H1 (cell line): ENCODE measurements at regions not wholly inside any gene's neighbourhood (a gene's known extent, or its start where the extent isn't known, plus 50 kb on each side); places are given as distances from the start of the nearest gene placed in this dataset.

Experiments
- CTCF ChIA-PET: fragments of 300-600 bp; sonication (Branson Sonifier 250); formaldehyde crosslinking; loops from one replicate; lab custom pipeline; 2021; ENCODE audit not compliant: partially characterized antibody; lab: Charles Lee
- POLR2A ChIA-PET: fragments of 300-600 bp; sonication (Branson Sonifier 250); formaldehyde crosslinking; loops from one replicate; lab custom pipeline; 2021; ENCODE audit warnings: inconsistent platforms; ENCODE audit not compliant: partially characterized antibody; lab: Charles Lee
- DNase-seq, 2 experiments: peaks; one replicate each; pipeline versions ENCODE4 v3.0.0 to v3.0.0-alpha.2; 2010 to 2022; ENCODE audit warnings: low spot score in 2 of 2, low read depth in 1 of 2, mixed read lengths in 1 of 2
- FAIRE-seq: peaks from 2 replicates; lab custom pipeline; 2011; peaks lifted over from hg19 to GRCh38; lab: Jason Lieb, UNC
- H2AFZ ChIP-seq: 2 replicates; pipeline ENCODE4 v1.8.1; 2012; ENCODE audit warnings: low read length, inconsistent platforms
- H2AK5ac ChIP-seq: 2 replicates; pipeline ENCODE4 v1.6.1; 2013; ENCODE audit warnings: low read depth, low read length
- H2BK120ac ChIP-seq: replicated peaks from 2 replicates; pipeline ENCODE3; 2013; ENCODE audit warnings: low read depth, low read length, inconsistent platforms
- H2BK12ac ChIP-seq: 2 replicates; pipeline ENCODE4 v1.6.1; 2013; ENCODE audit warnings: low read depth, low read length
- H2BK15ac ChIP-seq: 2 replicates; pipeline ENCODE4 v1.6.1; 2013; ENCODE audit warnings: low read length
- H2BK20ac ChIP-seq: 2 replicates; pipeline ENCODE4 v1.6.1; 2013; ENCODE audit warnings: low read length
- H2BK5ac ChIP-seq: 2 replicates; pipeline ENCODE4 v1.6.1; 2013; ENCODE audit warnings: low read depth, low read length
- H3K14ac ChIP-seq: 2 replicates; pipeline ENCODE4 v1.6.1; 2013; ENCODE audit warnings: inconsistent platforms; ENCODE audit not compliant: insufficient read length
- H3K18ac ChIP-seq: 2 replicates; pipeline ENCODE4 v1.6.1; 2013; ENCODE audit warnings: low read length; ENCODE audit errors: extremely low read depth
- H3K23ac ChIP-seq: 2 replicates; pipeline ENCODE4 v1.6.1; 2013; ENCODE audit warnings: inconsistent platforms; ENCODE audit not compliant: insufficient read length
- H3K23me2 ChIP-seq: 2 replicates; pipeline ENCODE4 v1.6.1; 2013; ENCODE audit warnings: low read depth, low read length
- H3K27ac ChIP-seq: 2 replicates; pipeline ENCODE4 v1.6.1; 2011; ENCODE audit warnings: low read depth, low read length, inconsistent platforms
- H3K27me3 ChIP-seq, 4 experiments: replicated peaks in 1 of 4; 1 replicate in 1 of 4; 2 replicates in 3 of 4; pipeline versions ENCODE4 v1.6.1 to v1.8.1; 2011 to 2013; ENCODE audit warnings: low read length in 3 of 4, mild to moderate bottlenecking in 3 of 4, inconsistent platforms in 2 of 4, mixed read lengths in 2 of 4, moderate library complexity in 1 of 4; ENCODE audit not compliant: control insufficient read depth in 3 of 4, insufficient read depth in 3 of 4; ENCODE audit errors: extremely low read depth in 1 of 4
- H3K36me3 ChIP-seq, 4 experiments: 2 replicates each; pipeline versions ENCODE4 v1.6.1 to v1.8.1; 2011 to 2013; ENCODE audit warnings: mild to moderate bottlenecking in 4 of 4, low read length in 3 of 4, moderate library complexity in 2 of 4, control low read depth in 1 of 4, inconsistent platforms in 1 of 4; ENCODE audit not compliant: insufficient read depth in 4 of 4, control insufficient read depth in 2 of 4
- H3K4ac ChIP-seq: replicated peaks from 2 replicates; pipeline ENCODE3; 2013; ENCODE audit warnings: low read length, low read depth, mixed read lengths, inconsistent platforms; ENCODE audit not compliant: insufficient read length
- H3K4me1 ChIP-seq, 4 experiments: replicated peaks in 1 of 4; 1 replicate in 1 of 4; 2 replicates in 3 of 4; pipeline versions ENCODE4 v1.6.1 to v1.8.1; 2011 to 2013; ENCODE audit warnings: low read length in 3 of 4, inconsistent platforms in 2 of 4, mixed read lengths in 1 of 4; ENCODE audit not compliant: insufficient read depth in 4 of 4, control insufficient read depth in 3 of 4
- H3K4me2 ChIP-seq, 2 experiments: 2 replicates each; pipeline versions ENCODE4 v1.6.1 to v1.8.1; 2011 to 2013; ENCODE audit warnings: low read depth in 2 of 2, low read length in 2 of 2, control low read depth in 1 of 2, inconsistent platforms in 1 of 2, mild to moderate bottlenecking in 1 of 2; ENCODE audit not compliant: insufficient read depth in 1 of 2
- H3K4me3 ChIP-seq, 4 experiments: fragments of 200-600, 300-600 bp in 1 of 4; sonication (generic), shearing (Covaris generic), sonication (Bioruptor Twin) in 1 of 4; 2 replicates each; pipeline versions ENCODE4 v1.5.1 to v1.8.1; 2011 to 2016; ENCODE audit warnings: low read length in 4 of 4, low read depth in 3 of 4, control low read depth in 2 of 4, inconsistent platforms in 2 of 4, mild to moderate bottlenecking in 2 of 4, mixed read lengths in 1 of 4, moderate library complexity in 1 of 4; ENCODE audit not compliant: insufficient read depth in 2 of 4; ENCODE audit errors: extremely low read depth in 1 of 4
- H3K56ac ChIP-seq: replicated peaks from 2 replicates; pipeline ENCODE3; 2013; ENCODE audit warnings: low read depth, mild to moderate bottlenecking, mixed read lengths, low read length, inconsistent platforms; ENCODE audit not compliant: insufficient read length
- H3K79me1 ChIP-seq: 2 replicates; pipeline ENCODE4 v1.6.1; 2013; ENCODE audit warnings: low read depth, low read length, control low read depth
- H3K79me2 ChIP-seq, 2 experiments: 2 replicates each; pipeline versions ENCODE4 v1.6.1 to v1.8.1; 2012 to 2013; ENCODE audit warnings: low read length in 2 of 2, mild to moderate bottlenecking in 2 of 2, inconsistent platforms in 1 of 2; ENCODE audit not compliant: insufficient read depth in 2 of 2, control insufficient read depth in 1 of 2
- H3K9ac ChIP-seq, 4 experiments: replicated peaks in 1 of 4; 1 replicate in 1 of 4; 2 replicates in 3 of 4; pipeline versions ENCODE4 v1.6.1 to v1.8.1; 2011 to 2013; ENCODE audit warnings: low read depth in 3 of 4, low read length in 3 of 4, control low read depth in 2 of 4, mild to moderate bottlenecking in 2 of 4, moderate library complexity in 2 of 4, inconsistent platforms in 1 of 4; ENCODE audit errors: extremely low read depth in 1 of 4
- H3K9me3 ChIP-seq, 2 experiments: 2 replicates each; pipeline versions ENCODE4 v1.6.1 to v1.8.1; 2012 to 2013; ENCODE audit warnings: mild to moderate bottlenecking in 2 of 2, moderate library complexity in 2 of 2, control low read depth in 1 of 2, inconsistent platforms in 1 of 2, low read depth in 1 of 2, low read length in 1 of 2, mixed read lengths in 1 of 2; ENCODE audit not compliant: insufficient read depth in 2 of 2
- H4K20me1 ChIP-seq, 2 experiments: replicated peaks in 1 of 2; 2 replicates each; pipeline versions ENCODE3 to v1.8.1; 2011 to 2013; ENCODE audit warnings: inconsistent platforms in 2 of 2, low read length in 2 of 2, mild to moderate bottlenecking in 1 of 2; ENCODE audit not compliant: insufficient read depth in 2 of 2, control insufficient read depth in 1 of 2
- H4K5ac ChIP-seq: 2 replicates; pipeline ENCODE4 v1.6.1; 2013; ENCODE audit warnings: low read length, low read depth, mixed read lengths, inconsistent platforms; ENCODE audit not compliant: insufficient read length
- H4K8ac ChIP-seq: 2 replicates; pipeline ENCODE4 v1.8.0; 2013; ENCODE audit warnings: mild to moderate bottlenecking, moderate library complexity, low read length, inconsistent platforms; ENCODE audit not compliant: insufficient read depth; ENCODE audit errors: extremely low read depth
- H4K91ac ChIP-seq: replicated peaks from 2 replicates; pipeline ENCODE3; 2013; ENCODE audit warnings: low read length, mixed read lengths, inconsistent platforms; ENCODE audit not compliant: insufficient read length
- CBX5 ChIP-seq: fragments of 300-800, 300-1000 bp; sonication (generic); IDR thresholded peaks from 2 replicates; pipeline ENCODE4 v1.7.1; 2016; ENCODE audit warnings: antibody characterized with exemption, low read length, low read depth
- CHD1 ChIP-seq: IDR thresholded peaks from 2 replicates; pipeline ENCODE4 v1.6.1; 2012; ENCODE audit warnings: low read depth, low read length, improper control_type of control experiment
- CHD2 ChIP-seq: IDR thresholded peaks from 2 replicates; pipeline ENCODE4 v1.6.1; 2012; ENCODE audit warnings: low read length, improper control_type of control experiment
- JUN ChIP-seq: IDR thresholded peaks from 2 replicates; pipeline ENCODE4 v1.6.1; 2011; ENCODE audit warnings: low read depth, mild to moderate bottlenecking, improper control_type of control experiment, low read length
- NRF1 ChIP-seq: IDR thresholded peaks from 2 replicates; pipeline ENCODE4 v1.6.1; 2011; ENCODE audit warnings: mild to moderate bottlenecking, low read depth, low read length, improper control_type of control experiment
- RAD21 ChIP-seq, 2 experiments: IDR thresholded peaks in 1 of 2; conservative IDR thresholded peaks in 1 of 2; 2 replicates each; pipeline ENCODE4 v1.6.1; 2011; ENCODE audit warnings: low read depth in 2 of 2, low read length in 2 of 2, improper control_type of control experiment in 1 of 2, inconsistent platforms in 1 of 2, mild to moderate bottlenecking in 1 of 2, moderate library complexity in 1 of 2
- TCF12 ChIP-seq: IDR thresholded peaks from 2 replicates; pipeline ENCODE4 v1.6.1; 2011; ENCODE audit warnings: low read depth, mild to moderate bottlenecking, low read length
- TF ChIP-seq, protein P1 (sequence below): IDR thresholded peaks from 2 replicates; pipeline ENCODE4 v1.6.1; 2011; ENCODE audit warnings: low read length, improper control_type of control experiment
- TF ChIP-seq, protein P2 (sequence below): IDR thresholded peaks from 2 replicates; pipeline ENCODE4 v1.6.1; 2012; ENCODE audit warnings: low read length, inconsistent platforms
- TF ChIP-seq, protein P3 (sequence below): IDR thresholded peaks from 2 replicates; pipeline ENCODE4 v1.6.1; 2012; ENCODE audit warnings: inconsistent platforms

DNA sequence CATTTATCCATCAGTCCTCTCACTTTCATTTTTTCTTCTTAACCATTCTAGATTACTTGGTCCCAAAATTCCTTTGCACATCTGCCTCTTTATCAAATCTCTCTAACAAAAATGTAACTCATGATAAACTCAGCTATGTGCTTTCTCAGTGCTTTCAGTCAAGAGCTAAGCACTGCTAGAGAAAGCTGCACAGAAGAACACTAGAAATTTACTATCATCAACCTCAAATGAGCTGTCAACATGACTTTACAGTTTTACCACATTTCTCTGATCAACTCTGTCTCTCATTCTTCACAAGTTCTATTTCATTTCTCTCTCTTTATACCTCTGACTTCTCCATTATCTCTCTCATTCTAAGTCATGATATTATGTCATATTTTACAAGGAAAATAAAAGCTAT lies 54.2 kb upstream of the PRKACB start:
- H3K4me1 ChIP-seq: no peaks in the 10 kb centered on the region; a peak in 1 of 7 replicates
- H3K56ac ChIP-seq: no peak overlapping the region
- no peaks in the 10 kb centered on the region for H3K36me3 ChIP-seq
- H3K79me2 ChIP-seq: peaks cover 0 to 17% of the 10 kb centered on the region in 2 experiments; a peak in 2 of 4 replicates
- no peak overlapping the region for H3K4me3 ChIP-seq
- ChIA-PET CTCF (no interaction called here), POLR2A (no interaction called here)
- H3K18ac ChIP-seq: no peak overlapping the region
- DNase-seq: no peak
- H3K9ac ChIP-seq: no peak overlapping the region
- no peak overlapping the region for H4K5ac ChIP-seq
- no peak overlapping the region for H3K14ac ChIP-seq
- H4K91ac ChIP-seq: no peak overlapping the region
- H2BK15ac ChIP-seq: no peak overlapping the region
- no peak overlapping the region for H3K27ac ChIP-seq
- H2BK20ac ChIP-seq: no peak overlapping the region
- H3K23me2 ChIP-seq: no peaks in the 10 kb centered on the region
- no peaks in the 10 kb centered on the region for H3K9me3 ChIP-seq
- no peak overlapping the region for H2AK5ac ChIP-seq
- no peak overlapping the region for H3K4me2 ChIP-seq
- no peak overlapping the region for H2BK120ac ChIP-seq
- H4K20me1 ChIP-seq: no peaks in the 10 kb centered on the region
- no peak overlapping the region for H4K8ac ChIP-seq
- H2BK12ac ChIP-seq: no peak overlapping the region
- H3K4ac ChIP-seq: no peak overlapping the region
- no peaks in the 10 kb centered on the region; the same call in 1 of the 2 replicates for H3K79me1 ChIP-seq
- H2AFZ ChIP-seq: no peak overlapping the region
- no peak overlapping the region for H3K23ac ChIP-seq
- FAIRE-seq: no peak
- H3K27me3 ChIP-seq: peaks cover 0 to 1% (median 0%) of the 10 kb centered on the region in 4 experiments; a peak in 1 of 7 replicates
- no peak overlapping the region for H2BK5ac ChIP-seq
- no peak for TF ChIP-seq CHD1
- TF ChIP-seq, protein P1, sequence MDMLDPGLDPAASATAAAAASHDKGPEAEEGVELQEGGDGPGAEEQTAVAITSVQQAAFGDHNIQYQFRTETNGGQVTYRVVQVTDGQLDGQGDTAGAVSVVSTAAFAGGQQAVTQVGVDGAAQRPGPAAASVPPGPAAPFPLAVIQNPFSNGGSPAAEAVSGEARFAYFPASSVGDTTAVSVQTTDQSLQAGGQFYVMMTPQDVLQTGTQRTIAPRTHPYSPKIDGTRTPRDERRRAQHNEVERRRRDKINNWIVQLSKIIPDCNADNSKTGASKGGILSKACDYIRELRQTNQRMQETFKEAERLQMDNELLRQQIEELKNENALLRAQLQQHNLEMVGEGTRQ: no peak
- TF ChIP-seq, protein P2, sequence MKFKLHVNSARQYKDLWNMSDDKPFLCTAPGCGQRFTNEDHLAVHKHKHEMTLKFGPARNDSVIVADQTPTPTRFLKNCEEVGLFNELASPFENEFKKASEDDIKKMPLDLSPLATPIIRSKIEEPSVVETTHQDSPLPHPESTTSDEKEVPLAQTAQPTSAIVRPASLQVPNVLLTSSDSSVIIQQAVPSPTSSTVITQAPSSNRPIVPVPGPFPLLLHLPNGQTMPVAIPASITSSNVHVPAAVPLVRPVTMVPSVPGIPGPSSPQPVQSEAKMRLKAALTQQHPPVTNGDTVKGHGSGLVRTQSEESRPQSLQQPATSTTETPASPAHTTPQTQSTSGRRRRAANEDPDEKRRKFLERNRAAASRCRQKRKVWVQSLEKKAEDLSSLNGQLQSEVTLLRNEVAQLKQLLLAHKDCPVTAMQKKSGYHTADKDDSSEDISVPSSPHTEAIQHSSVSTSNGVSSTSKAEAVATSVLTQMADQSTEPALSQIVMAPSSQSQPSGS: no peak
- TF ChIP-seq, protein P3, sequence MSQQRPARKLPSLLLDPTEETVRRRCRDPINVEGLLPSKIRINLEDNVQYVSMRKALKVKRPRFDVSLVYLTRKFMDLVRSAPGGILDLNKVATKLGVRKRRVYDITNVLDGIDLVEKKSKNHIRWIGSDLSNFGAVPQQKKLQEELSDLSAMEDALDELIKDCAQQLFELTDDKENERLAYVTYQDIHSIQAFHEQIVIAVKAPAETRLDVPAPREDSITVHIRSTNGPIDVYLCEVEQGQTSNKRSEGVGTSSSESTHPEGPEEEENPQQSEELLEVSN: no peak
- TF ChIP-seq CBX5: no peak
- no peak for TF ChIP-seq NRF1
- TF ChIP-seq RAD21 (IDR thresholded peaks at IDR 0.05 in 1 of 2, conservative IDR thresholded peaks at IDR 0.05 in 1 of 2; ENCODE audit: low read depth in 2 of 2, low read length in 2 of 2): no peak
- TF ChIP-seq TCF12: no peak
- no peak for TF ChIP-seq CHD2
- no peak for TF ChIP-seq JUN
